ENCODE measurements at regions not wholly inside any gene's neighbourhood (a gene's known extent, or its start where the extent isn't known, plus 50 kb on each side); places are given as distances from the start of the nearest gene placed in this dataset.
A peak's percentile ranks its signal among the peaks of the same experiment; 100 is the strongest.

DNA sequence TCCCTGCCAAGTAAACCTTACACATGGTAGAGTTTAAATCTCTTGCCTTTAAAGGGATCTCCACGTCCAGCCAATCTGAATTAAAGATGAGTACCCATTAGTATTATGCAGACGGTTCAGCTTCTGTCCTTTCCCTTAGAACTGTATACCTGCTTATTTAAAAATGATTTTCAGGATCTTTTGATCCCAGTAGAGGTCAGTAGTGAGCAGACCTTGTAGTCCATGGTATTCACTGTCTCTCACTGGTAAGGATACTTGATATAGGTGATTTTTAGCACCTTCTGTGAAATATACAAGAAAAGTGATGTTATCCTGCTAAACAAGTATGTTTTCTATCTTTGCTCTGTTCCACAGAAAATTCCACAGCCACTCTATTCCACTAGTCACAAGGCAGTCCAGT, 1211.6 kb upstream of the ADGRL4 start:
- no peaks in the 10 kb centered on the region for H3K79me2 ChIP-seq (ENCODE audit: insufficient read depth)
- H3K4me2 ChIP-seq (ENCODE audit: unreplicated experiment): no peak overlapping the region
- no peak overlapping the region for H3K4me3 ChIP-seq
- 0 out of 2 replicates have a peak, but pooled peaks cover 2% of the 10 kb centered on the region for H3K27me3 ChIP-seq (replicated peaks; ENCODE audit: insufficient read depth)
- H3K27ac ChIP-seq: no peak overlapping the region
- no peaks in the 10 kb centered on the region for H4K20me1 ChIP-seq (ENCODE audit: insufficient read depth)
- WGBS, 2 experiments (ENCODE audit: low coverage in 1 of 2, low lambda C conversion rate in 2 of 2, missing lambda C conversion rate in 2 of 2): 19 to 24% methylated on average over 2 of the region's 2 CpGs
- H3F3A ChIP-seq (ENCODE audit: insufficient read depth): no peaks in the 10 kb centered on the region
- H3K36me3 ChIP-seq (ENCODE audit: low read depth): no peaks in the 10 kb centered on the region
- no peaks in the 10 kb centered on the region for H3K9me3 ChIP-seq (ENCODE audit: low read depth)
- H3K9me2 ChIP-seq (ENCODE audit: insufficient read depth): no peaks in the 10 kb centered on the region
- in situ Hi-C loops (cut with MboI): no loop called here
- TF ChIP-seq EZH2phosphoT487 (IDR thresholded peaks at IDR 0.05; ENCODE audit: insufficient read depth, low read depth) (no peak), EZH2 (IDR thresholded peaks at IDR 0.05; ENCODE audit: insufficient read depth, poor library complexity, severe bottlenecking) (no peak)
- DNase-seq: peak; percentile 49
- no peak overlapping the region for H3K9ac ChIP-seq
- no peaks in the 10 kb centered on the region for H3K4me1 ChIP-seq (ENCODE audit: insufficient read depth)
- no peak overlapping the region for H2AFZ ChIP-seq

- Histone ChIP-seq H3K4me2 (ENCODE audit: unreplicated experiment) (no peak overlapping the region), H4K20me1 (ENCODE audit: insufficient read depth) (no peaks in the 10 kb centered on the region), H2AFZ (no peak overlapping the region), H3K27me3 (replicated peaks; ENCODE audit: insufficient read depth) (0 out of 2 replicates have a peak, but pooled peaks cover 2% of the 10 kb centered on the region), H3K79me2 (ENCODE audit: insufficient read depth) (no peaks in the 10 kb centered on the region), H3K9me2 (ENCODE audit: insufficient read depth) (no peaks in the 10 kb centered on the region), H3K4me1 (ENCODE audit: insufficient read depth) (no peaks in the 10 kb centered on the region), H3F3A (ENCODE audit: insufficient read depth) (no peaks in the 10 kb centered on the region), H3K9ac (no peak overlapping the region), H3K9me3 (ENCODE audit: low read depth) (no peaks in the 10 kb centered on the region), H3K4me3 (no peak overlapping the region), H3K27ac (no peak overlapping the region), H3K36me3 (ENCODE audit: low read depth) (no peaks in the 10 kb centered on the region)
- WGBS, 2 experiments (ENCODE audit: low coverage in 1 of 2, low lambda C conversion rate in 2 of 2, missing lambda C conversion rate in 2 of 2): 0 to 2% methylated on average over 4 of the region's 4 CpGs
- in situ Hi-C loops (cut with MboI): no loop called here
- DNase-seq: peak; percentile 53
- TF ChIP-seq EZH2 (IDR thresholded peaks at IDR 0.05; ENCODE audit: insufficient read depth, poor library complexity, severe bottlenecking) (no peak), EZH2phosphoT487 (IDR thresholded peaks at IDR 0.05; ENCODE audit: insufficient read depth, low read depth) (no peak)
Observed at GRCh38 chr1:80217377-80217986, 1211.0 kb upstream of the ADGRL4 start.

DNA sequence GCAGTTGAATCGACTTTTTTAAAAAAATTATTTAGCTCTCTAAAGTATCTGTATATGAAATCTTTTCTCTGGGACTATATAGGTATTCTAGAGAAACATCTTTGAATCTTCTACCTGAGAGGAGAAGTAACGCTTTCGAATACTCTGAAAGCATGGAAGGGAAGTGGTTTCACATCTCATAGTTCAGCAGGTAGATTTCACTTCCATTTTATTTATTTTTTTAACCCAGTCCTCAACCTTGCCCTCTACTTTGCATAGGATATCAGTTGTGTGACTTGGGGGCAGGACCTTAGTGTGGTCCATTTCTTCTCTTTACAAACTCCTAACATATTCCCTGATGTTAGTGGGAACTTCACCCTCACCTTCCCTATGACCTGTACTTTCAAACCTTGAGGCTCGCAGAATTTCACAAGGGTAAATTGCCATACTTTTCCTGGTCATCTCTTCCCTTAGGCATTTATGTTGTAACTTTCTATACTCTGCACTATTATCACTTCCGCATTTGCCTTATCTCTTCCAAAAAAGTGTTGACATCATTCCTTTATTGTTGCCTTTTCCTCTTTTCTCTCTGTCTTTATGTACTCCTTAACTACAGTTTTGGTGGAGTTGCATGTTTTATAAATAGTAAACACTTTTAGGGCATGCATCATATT, 1208.5 kb upstream of the ADGRL4 start:
- no peak overlapping the region for H2AFZ ChIP-seq
- H3K79me2 ChIP-seq (ENCODE audit: insufficient read depth): no peaks in the 10 kb centered on the region
- H3K4me1 ChIP-seq (ENCODE audit: insufficient read depth): no peaks in the 10 kb centered on the region
- no peak for TF ChIP-seq EZH2 (IDR thresholded peaks at IDR 0.05; ENCODE audit: insufficient read depth, poor library complexity, severe bottlenecking)
- no peaks in the 10 kb centered on the region for H3K9me2 ChIP-seq (ENCODE audit: insufficient read depth)
- H3K4me3 ChIP-seq: no peak overlapping the region
- H3K27ac ChIP-seq: no peak overlapping the region
- H3K9ac ChIP-seq: no peak overlapping the region
- H3F3A ChIP-seq (ENCODE audit: insufficient read depth): no peaks in the 10 kb centered on the region
- H3K36me3 ChIP-seq (ENCODE audit: low read depth): no peaks in the 10 kb centered on the region
- no peak for DNase-seq
- 70 to 73% methylated on average over 5 of the region's 5 CpGs for WGBS, 2 experiments (ENCODE audit: low coverage in 1 of 2, low lambda C conversion rate in 2 of 2, missing lambda C conversion rate in 2 of 2)
- in situ Hi-C loops (cut with MboI): no loop called here
- H3K27me3 ChIP-seq (replicated peaks; ENCODE audit: insufficient read depth): 0 out of 2 replicates have a peak, but pooled peaks cover 2% of the 10 kb centered on the region
- H3K4me2 ChIP-seq (ENCODE audit: unreplicated experiment): no peak overlapping the region
- no peaks in the 10 kb centered on the region for H4K20me1 ChIP-seq (ENCODE audit: insufficient read depth)
- no peaks in the 10 kb centered on the region for H3K9me3 ChIP-seq (ENCODE audit: low read depth)

GRCh38 chr1:80212948-80213347, 1206.4 kb upstream of the ADGRL4 start:
- H3K4me3 ChIP-seq: no peak overlapping the region
- no peak overlapping the region for H3K9ac ChIP-seq
- no peak for DNase-seq
- H4K20me1 ChIP-seq (ENCODE audit: insufficient read depth): no peaks in the 10 kb centered on the region
- no peak overlapping the region for H3K27ac ChIP-seq
- H3K36me3 ChIP-seq (ENCODE audit: low read depth): no peaks in the 10 kb centered on the region
- H3K4me2 ChIP-seq (ENCODE audit: unreplicated experiment): no peak overlapping the region
- no peaks in the 10 kb centered on the region for H3K79me2 ChIP-seq (ENCODE audit: insufficient read depth)
- no peaks in the 10 kb centered on the region for H3K9me3 ChIP-seq (ENCODE audit: low read depth)
- H3F3A ChIP-seq (ENCODE audit: insufficient read depth): no peaks in the 10 kb centered on the region
- H3K27me3 ChIP-seq (replicated peaks; ENCODE audit: insufficient read depth): no peaks in the 10 kb centered on the region
- TF ChIP-seq EZH2phosphoT487 (IDR thresholded peaks at IDR 0.05; ENCODE audit: insufficient read depth, low read depth): no peak
- no peak for TF ChIP-seq EZH2 (IDR thresholded peaks at IDR 0.05; ENCODE audit: insufficient read depth, poor library complexity, severe bottlenecking)
- 29 to 31% methylated on average over 3 of the region's 3 CpGs for WGBS, 2 experiments (ENCODE audit: low coverage in 1 of 2, low lambda C conversion rate in 2 of 2, missing lambda C conversion rate in 2 of 2)
- H2AFZ ChIP-seq: no peak overlapping the region
- in situ Hi-C loops (cut with MboI): no loop called here
- no peaks in the 10 kb centered on the region for H3K9me2 ChIP-seq (ENCODE audit: insufficient read depth)
- H3K4me1 ChIP-seq (ENCODE audit: insufficient read depth): no peaks in the 10 kb centered on the region

Measured in GM23248 (cell line).